MCF 10A (cell line): ENCODE measurements at regions not wholly inside any gene's neighbourhood (a gene's known extent, or its start where the extent isn't known, plus 50 kb on each side); places are given as distances from the start of the nearest gene placed in this dataset.

ENCODE experiments used
- BruUV-seq: library from RNA; stranded (reverse); fragments of 400-500 nt; replicated peaks from 2 replicates; lab custom pipeline; 2021; lab: Mats Ljungman, UMichigan
- CTCF ChIA-PET: fragments of 300-600 bp; sonication (Branson Sonifier 250); formaldehyde crosslinking; extraction: SDS; loops from one replicate; lab custom pipeline; 2021; ENCODE audit warnings: antibody characterized with exemption, inconsistent platforms; lab: Yijun Ruan, JAX
- POLR2A ChIA-PET: fragments of 300-600, 350-650 bp; sonication (Branson Sonifier 250); formaldehyde crosslinking; extraction: SDS; loops from one replicate; lab custom pipeline; 2020; ENCODE audit warnings: antibody characterized with exemption, inconsistent platforms; lab: Yijun Ruan, JAX
- DNase-seq: peaks from one replicate; pipeline ENCODE4 v3.0.0-alpha.2; 2018; ENCODE audit not compliant: unreplicated experiment
- H3K27ac Mint-ChIP-seq: one replicate; pipeline ENCODE4 v1.8.0; 2022; ENCODE audit warnings: mild to moderate bottlenecking, low read depth, mixed read lengths; ENCODE audit not compliant: unreplicated experiment
- H3K27me3 Mint-ChIP-seq: one replicate; pipeline ENCODE4 v1.8.0; 2022; ENCODE audit warnings: mixed read lengths; ENCODE audit not compliant: insufficient read depth, unreplicated experiment
- H3K36me3 Mint-ChIP-seq: one replicate; pipeline ENCODE4 v1.8.0; 2022; ENCODE audit warnings: mild to moderate bottlenecking, moderate library complexity, mixed read lengths; ENCODE audit not compliant: insufficient read depth, unreplicated experiment
- H3K4me1 Mint-ChIP-seq: one replicate; pipeline ENCODE4 v1.8.0; 2022; ENCODE audit warnings: mixed read lengths; ENCODE audit not compliant: insufficient read depth, unreplicated experiment
- H3K4me3 Mint-ChIP-seq: one replicate; pipeline ENCODE4 v1.8.0; 2022; ENCODE audit warnings: mild to moderate bottlenecking, moderate library complexity, mixed read lengths; ENCODE audit not compliant: unreplicated experiment
- H3K9me3 Mint-ChIP-seq: one replicate; pipeline ENCODE4 v1.8.0; 2022; ENCODE audit warnings: mixed read lengths; ENCODE audit not compliant: unreplicated experiment
- intact Hi-C: fragments of 100-400 bp; cut with micrococcal nuclease; formaldehyde crosslinking; loops from 2 replicates; pipeline ENCODE4 v1.14.1; 2022
- TF ChIP-seq, protein P1 (sequence below): fragments of 200-600 bp; IDR thresholded peaks from one replicate; pipeline ENCODE4 v1.8.0; 2022; ENCODE audit warnings: antibody characterized with exemption, mild to moderate bottlenecking; ENCODE audit not compliant: unreplicated experiment

DNA sequence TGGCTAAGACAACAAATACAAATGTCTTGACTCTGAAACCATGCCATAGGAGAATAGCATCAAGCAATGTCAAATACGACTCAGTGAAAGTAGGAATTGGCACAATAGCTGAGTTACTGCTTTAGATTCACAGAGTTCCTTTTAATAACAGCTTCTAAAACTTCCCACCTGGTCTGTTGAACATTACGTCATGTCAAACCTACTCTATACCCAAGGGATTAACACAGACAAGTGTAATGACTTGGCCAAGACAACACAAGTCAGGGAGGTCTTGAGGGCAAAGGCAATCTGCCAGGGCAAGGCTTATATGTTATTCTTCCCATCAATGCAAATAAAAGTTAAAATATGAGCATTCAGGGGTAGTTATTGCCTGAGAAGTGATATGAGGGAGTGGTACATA is 265.1 kb upstream of the PRDM1 start:
- H3K36me3 Mint-ChIP-seq = no peaks in the 10 kb centered on the region
- DNase-seq = no peak
- TF ChIP-seq, protein P1, sequence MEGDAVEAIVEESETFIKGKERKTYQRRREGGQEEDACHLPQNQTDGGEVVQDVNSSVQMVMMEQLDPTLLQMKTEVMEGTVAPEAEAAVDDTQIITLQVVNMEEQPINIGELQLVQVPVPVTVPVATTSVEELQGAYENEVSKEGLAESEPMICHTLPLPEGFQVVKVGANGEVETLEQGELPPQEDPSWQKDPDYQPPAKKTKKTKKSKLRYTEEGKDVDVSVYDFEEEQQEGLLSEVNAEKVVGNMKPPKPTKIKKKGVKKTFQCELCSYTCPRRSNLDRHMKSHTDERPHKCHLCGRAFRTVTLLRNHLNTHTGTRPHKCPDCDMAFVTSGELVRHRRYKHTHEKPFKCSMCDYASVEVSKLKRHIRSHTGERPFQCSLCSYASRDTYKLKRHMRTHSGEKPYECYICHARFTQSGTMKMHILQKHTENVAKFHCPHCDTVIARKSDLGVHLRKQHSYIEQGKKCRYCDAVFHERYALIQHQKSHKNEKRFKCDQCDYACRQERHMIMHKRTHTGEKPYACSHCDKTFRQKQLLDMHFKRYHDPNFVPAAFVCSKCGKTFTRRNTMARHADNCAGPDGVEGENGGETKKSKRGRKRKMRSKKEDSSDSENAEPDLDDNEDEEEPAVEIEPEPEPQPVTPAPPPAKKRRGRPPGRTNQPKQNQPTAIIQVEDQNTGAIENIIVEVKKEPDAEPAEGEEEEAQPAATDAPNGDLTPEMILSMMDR = no peak
- H3K27me3 Mint-ChIP-seq = no peaks in the 10 kb centered on the region
- H3K27ac Mint-ChIP-seq = no peak overlapping the region
- POLR2A ChIA-PET = interaction anchor here (0.6 kb wide), 2 partner anchors 217 to 344 kb away, joined by 3 read pairs; no protein-coding TSS in a partner anchor
- no peak overlapping the region for H3K4me3 Mint-ChIP-seq
- peaks cover 12% of the 10 kb centered on the region for H3K4me1 Mint-ChIP-seq
- CTCF ChIA-PET = no interaction called here
- H3K9me3 Mint-ChIP-seq = peaks cover 9% of the 10 kb centered on the region
- intact Hi-C loops = no loop called here
- no TSS peak for BruUV-seq

DNA sequence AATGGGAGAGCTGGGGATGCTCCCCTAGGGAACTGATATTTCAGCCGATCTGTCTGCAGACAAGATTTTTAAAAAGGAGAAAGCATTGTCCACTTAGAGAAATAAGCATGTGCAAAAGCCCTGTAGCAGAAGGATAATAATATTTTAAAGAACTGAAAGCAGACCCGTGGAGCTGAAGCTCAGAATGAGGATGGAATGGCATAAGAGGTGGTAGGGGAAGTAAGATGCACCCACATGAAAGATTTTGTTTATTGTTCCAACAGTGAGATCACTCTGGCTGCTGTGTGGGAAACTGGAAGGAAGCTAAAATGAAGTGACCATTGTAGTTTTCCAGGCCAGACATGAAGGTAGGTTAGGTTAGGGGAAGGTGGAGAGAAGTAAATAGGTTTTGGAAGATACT is 266.4 kb upstream of the PRDM1 start:
- Mint-ChIP-seq H3K27me3 (no peaks in the 10 kb centered on the region), H3K9me3 (peaks cover 9% of the 10 kb centered on the region), H3K4me1 (peaks cover 9% of the 10 kb centered on the region), H3K27ac (no peak overlapping the region), H3K36me3 (no peaks in the 10 kb centered on the region), H3K4me3 (no peak overlapping the region)
- TF ChIP-seq, protein P1 = no peak
- intact Hi-C loops = no loop called here
- no peak for DNase-seq
- CTCF ChIA-PET = no interaction called here
- BruUV-seq = no TSS peak
- POLR2A ChIA-PET = no interaction called here

DNA sequence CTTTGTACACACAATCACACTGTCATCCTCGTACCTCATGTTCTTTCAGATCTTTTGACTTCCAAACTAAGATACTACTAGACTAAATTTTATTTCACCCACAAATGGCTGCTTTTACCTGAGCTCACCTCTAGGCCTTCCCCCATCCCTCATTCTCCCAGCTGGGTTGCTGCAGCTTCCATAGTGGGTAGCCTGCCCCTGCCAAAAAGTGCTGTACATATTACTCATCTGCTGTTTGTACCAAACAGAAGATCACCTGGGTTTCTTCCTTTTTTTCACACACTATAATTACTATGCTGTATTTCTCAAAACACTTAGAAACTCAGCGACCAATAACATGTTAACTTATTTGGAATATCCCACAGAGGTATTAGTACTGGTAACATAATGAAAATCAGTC is 267.6 kb upstream of the PRDM1 start:
- intact Hi-C loops = no loop called here
- peaks cover 9% of the 10 kb centered on the region for H3K9me3 Mint-ChIP-seq
- no peak for DNase-seq
- no peaks in the 10 kb centered on the region for H3K27me3 Mint-ChIP-seq
- H3K36me3 Mint-ChIP-seq = no peaks in the 10 kb centered on the region
- H3K27ac Mint-ChIP-seq = no peak overlapping the region
- CTCF ChIA-PET = interaction anchor here (0.5 to 1.5 kb wide), 2 partner anchors 17 to 521 kb away, joined by 3 to 6 read pairs; no protein-coding TSS in a partner anchor
- no TSS peak for BruUV-seq
- POLR2A ChIA-PET = interaction anchor here (0.5 to 0.9 kb wide), 2 partner anchors 12 to 270 kb away, joined by 3 to 4 read pairs; no protein-coding TSS in a partner anchor
- H3K4me3 Mint-ChIP-seq = no peak overlapping the region
- TF ChIP-seq, protein P1 = no peak
- peaks cover 5% of the 10 kb centered on the region for H3K4me1 Mint-ChIP-seq

DNA sequence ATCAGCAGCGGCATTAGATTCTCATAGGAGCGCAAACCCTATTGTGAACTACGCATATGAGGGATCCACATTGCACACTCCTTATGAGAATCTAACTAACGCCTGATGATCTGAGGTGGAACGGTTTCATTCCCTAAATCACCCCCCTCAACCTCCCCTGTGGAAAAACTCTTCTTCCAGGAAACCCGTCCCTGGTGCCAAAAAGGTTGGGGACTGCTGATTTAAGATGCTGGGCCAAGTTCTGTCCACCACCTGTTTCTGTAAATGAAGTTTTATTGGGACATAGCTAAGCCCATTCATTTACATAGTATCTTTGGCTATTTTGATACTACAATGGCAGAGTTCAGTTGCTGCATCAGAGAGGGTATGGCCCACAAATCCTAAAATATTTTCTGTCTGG is 268.2 kb upstream of the PRDM1 start:
- H3K4me1 Mint-ChIP-seq = peaks cover 5% of the 10 kb centered on the region
- H3K36me3 Mint-ChIP-seq = no peaks in the 10 kb centered on the region
- ChIA-PET CTCF (interaction anchor here (1.5 kb wide), 1 partner anchor 18 kb away, joined by 6 read pairs; no protein-coding TSS in a partner anchor), POLR2A (interaction anchor here (0.9 kb wide), 1 partner anchor 12 kb away, joined by 4 read pairs; no protein-coding TSS in a partner anchor)
- H3K4me3 Mint-ChIP-seq = no peak overlapping the region
- no peaks in the 10 kb centered on the region for H3K27me3 Mint-ChIP-seq
- intact Hi-C loops = no loop called here
- no peak for DNase-seq
- TF ChIP-seq, protein P1 = no peak
- no TSS peak for BruUV-seq
- H3K9me3 Mint-ChIP-seq = peaks cover 9% of the 10 kb centered on the region
- H3K27ac Mint-ChIP-seq = no peak overlapping the region
